ENCODE measurements at regions not wholly inside any gene's neighbourhood (a gene's known extent, or its start where the extent isn't known, plus 50 kb on each side); places are given as distances from the start of the nearest gene placed in this dataset.

- Histone ChIP-seq H3K27me3 (no peaks in the 10 kb centered on the region), H3K9me3 (no peaks in the 10 kb centered on the region), H3K4me3 (no peak overlapping the region), H3K27ac (peak overlapping the region; percentile 25 to 67 (median 61)), H3K36me3 (no peaks in the 10 kb centered on the region), H3K4me1 (peaks cover 0 to 14% (median 0%) of the 10 kb centered on the region in 4 donors)
- WGBS, 5 donors = 61 to 69% (median 65%) methylated on average over 9 of the region's 9 CpGs
- no peak for DNase-seq
- intact Hi-C loops (cut with DNase I; ENCODE audit: low total_unique reads) = no loop called here
- no peak for TF ChIP-seq POLR2AphosphoS5 (IDR thresholded peaks at IDR 0.05)
- TF ChIP-seq EP300 (IDR thresholded peaks at IDR 0.05) = no peak
- no peak for TF ChIP-seq CTCF (IDR thresholded peaks at IDR 0.05)
- no peak for TF ChIP-seq POLR2A (IDR thresholded peaks at IDR 0.05)
These were observed 91.2 kb upstream of the STK17B start for GRCh38 chr2:196262606-196263005.

GRCh38 chr2:196263181-196263747 is 91.9 kb upstream of the STK17B start:
- 42 to 52% (median 51%) methylated on average over 8 of the region's 8 CpGs for WGBS, 5 donors
- intact Hi-C loops (cut with DNase I; ENCODE audit: low total_unique reads) = no loop called here
- Histone ChIP-seq H3K27ac (peak overlapping the region in 4 of 5 donors; percentile 25 to 67 (median 54)), H3K4me1 (peaks cover 0 to 17% (median 0%) of the 10 kb centered on the region in 4 donors), H3K27me3 (no peaks in the 10 kb centered on the region), H3K4me3 (no peak overlapping the region), H3K36me3 (no peaks in the 10 kb centered on the region), H3K9me3 (no peaks in the 10 kb centered on the region)
- TF ChIP-seq POLR2A (IDR thresholded peaks at IDR 0.05) (peak in 1 of 4 donors; percentile 15), POLR2AphosphoS5 (IDR thresholded peaks at IDR 0.05) (no peak)
- DNase-seq = peak in 1 of 2 donors; percentile 49

- TF ChIP-seq CTCF (IDR thresholded peaks at IDR 0.05) = no peak
- no peak for DNase-seq
- Histone ChIP-seq H3K27me3 (no peaks in the 10 kb centered on the region), H3K4me3 (no peak overlapping the region), H3K4me1 (peaks cover 0 to 11% (median 0%) of the 10 kb centered on the region in 4 donors), H3K9me3 (no peaks in the 10 kb centered on the region), H3K27ac (no peak overlapping the region), H3K36me3 (no peaks in the 10 kb centered on the region)
- intact Hi-C loops (cut with DNase I; ENCODE audit: low total_unique reads) = no loop called here
These were observed 95.0 kb upstream of the STK17B start for GRCh38 chr2:196266351-196266750.

GRCh38 chr2:196266855-196267254 is 95.5 kb upstream of the STK17B start:
- H3K27ac ChIP-seq = peak overlapping the region in 1 of 5 donors; percentile 71
- intact Hi-C loops (cut with DNase I; ENCODE audit: low total_unique reads) = no loop called here
- no peaks in the 10 kb centered on the region for H3K27me3 ChIP-seq
- TF ChIP-seq POLR2A (IDR thresholded peaks at IDR 0.05) = no peak
- no peak for TF ChIP-seq POLR2AphosphoS5 (IDR thresholded peaks at IDR 0.05)
- no peak for TF ChIP-seq CTCF (IDR thresholded peaks at IDR 0.05)
- TF ChIP-seq EP300 (IDR thresholded peaks at IDR 0.05) = no peak
- H3K4me1 ChIP-seq = peaks cover 0 to 11% (median 0%) of the 10 kb centered on the region in 4 donors
- no peak overlapping the region for H3K4me3 ChIP-seq
- no peaks in the 10 kb centered on the region for H3K9me3 ChIP-seq
- no peaks in the 10 kb centered on the region for H3K36me3 ChIP-seq
- DNase-seq = peak in 1 of 2 donors; percentile 38

- WGBS, 5 donors = 8 to 43% (median 35%) methylated on average over 1 of the region's 1 CpG
- Histone ChIP-seq H3K9me3 (no peaks in the 10 kb centered on the region), H3K27me3 (no peaks in the 10 kb centered on the region), H3K4me3 (no peak overlapping the region), H3K27ac (peak overlapping the region in 4 of 5 donors; percentile 8 to 71 (median 58)), H3K4me1 (peaks cover 0 to 6% (median 0%) of the 10 kb centered on the region in 4 donors), H3K36me3 (no peaks in the 10 kb centered on the region)
- no peak for DNase-seq
- no peak for TF ChIP-seq POLR2AphosphoS5 (IDR thresholded peaks at IDR 0.05)
- TF ChIP-seq CTCF (IDR thresholded peaks at IDR 0.05) = no peak
- no peak for TF ChIP-seq POLR2A (IDR thresholded peaks at IDR 0.05)
- no peak for TF ChIP-seq EP300 (IDR thresholded peaks at IDR 0.05)
- intact Hi-C loops (cut with DNase I; ENCODE audit: low total_unique reads) = no loop called here
These were observed 96.6 kb upstream of the STK17B start for GRCh38 chr2:196268025-196268424.

All from stomach (tissue), 8 donors.